ENCODE measurements at regions not wholly inside any gene's neighbourhood (a gene's known extent, or its start where the extent isn't known, plus 50 kb on each side); places are given as distances from the start of the nearest gene placed in this dataset.
"Not testable (repeated sequence)": the region's sequence is repeated elsewhere in the genome, so short reads cannot be mapped to it uniquely, and the experiment has no call there.

DNA sequence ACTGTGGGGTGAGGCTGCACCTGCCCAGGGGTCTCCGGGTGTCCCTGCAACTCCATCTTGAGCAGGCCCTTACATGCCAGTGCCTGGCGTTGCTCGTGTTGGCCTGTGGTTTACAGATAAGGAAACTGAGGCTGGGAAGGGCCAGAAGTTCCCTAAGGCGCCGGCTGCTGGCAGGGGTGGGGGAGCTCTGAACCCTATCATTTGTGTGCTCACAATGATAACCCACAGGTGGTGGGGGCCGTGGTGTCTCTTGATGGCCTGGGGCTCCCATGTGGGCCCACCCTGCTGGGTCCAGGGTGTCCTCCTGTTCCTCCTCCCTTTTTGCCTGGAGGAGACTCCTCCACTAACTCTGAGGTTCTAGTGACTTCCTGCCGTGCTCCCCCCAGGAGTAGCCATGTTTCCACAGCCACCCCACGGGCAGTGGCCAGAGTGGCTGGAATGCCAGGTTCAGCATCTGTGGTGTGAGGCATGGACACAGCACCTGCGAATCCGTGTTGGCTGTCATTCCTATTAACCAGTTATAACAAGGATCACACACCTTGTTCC, 174.3 kb downstream of the NPIPB11 start:
- DNase-seq; H3K4me3 Mint-ChIP-seq; H3K4me1 Mint-ChIP-seq (ENCODE audit: low read depth); H3K9me3 Mint-ChIP-seq; H3K27me3 Mint-ChIP-seq (ENCODE audit: low read depth); H3K36me3 Mint-ChIP-seq (ENCODE audit: low read depth); intact Hi-C loops (cut with micrococcal nuclease); H3K27ac Mint-ChIP-seq; CTCF ChIA-PET: not testable (repeated sequence)

DNA sequence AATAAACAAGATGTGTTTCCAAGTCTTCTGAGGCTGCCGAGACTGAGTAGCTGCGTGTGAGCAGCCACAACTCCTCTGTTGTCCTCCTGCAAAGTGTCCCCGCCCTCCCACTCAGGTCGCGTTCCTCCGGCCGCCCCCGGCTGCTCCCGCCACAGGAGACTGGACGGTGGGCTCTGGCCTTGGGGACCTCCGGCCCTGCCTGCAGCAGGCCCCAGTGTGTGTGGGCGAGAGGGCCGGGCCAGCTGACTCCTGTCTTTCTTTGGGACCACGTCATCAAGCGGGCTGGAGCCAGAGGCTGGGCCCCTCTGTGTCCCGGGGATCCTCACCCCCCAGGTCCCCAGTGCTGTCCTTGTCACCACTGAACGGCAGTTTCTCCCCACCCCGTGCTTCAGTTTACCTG, 175.3 kb downstream of the NPIPB11 start:
- Mint-ChIP-seq H3K4me3 (no peak overlapping the region), H3K27me3 (ENCODE audit: low read depth) (no peaks in the 10 kb centered on the region), H3K27ac (no peak overlapping the region), H3K9me3 (no peaks in the 10 kb centered on the region), H3K36me3 (ENCODE audit: low read depth) (no peaks in the 10 kb centered on the region), H3K4me1 (ENCODE audit: low read depth) (peaks cover 3% of the 10 kb centered on the region)
- intact Hi-C loops (cut with micrococcal nuclease), result no loop called here
- no peak for DNase-seq
- CTCF ChIA-PET, result no interaction called here

DNA sequence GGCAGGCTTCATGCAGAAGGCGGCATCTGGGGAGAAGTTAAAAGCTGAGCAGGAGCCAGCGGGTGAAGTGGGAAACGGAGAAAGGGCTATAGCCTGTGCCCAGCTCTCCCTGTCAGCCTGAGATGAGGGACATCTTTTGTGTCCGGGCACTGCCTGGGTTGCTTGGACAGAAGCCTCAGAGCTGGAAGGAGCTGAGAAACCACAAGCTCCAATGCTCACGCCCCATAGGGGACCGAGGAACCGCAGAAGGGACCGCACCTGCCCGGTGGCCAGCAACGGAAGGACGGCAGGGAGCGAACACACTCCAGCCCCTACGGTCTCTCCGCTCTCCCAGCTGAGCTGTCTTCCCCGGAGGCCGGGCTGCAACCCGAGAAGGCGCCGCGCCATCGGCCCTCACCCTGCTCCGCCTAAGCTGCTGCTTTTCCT, 175.8 kb downstream of the NPIPB11 start:
- CTCF ChIA-PET, result no interaction called here
- H3K36me3 Mint-ChIP-seq (ENCODE audit: low read depth), result no peaks in the 10 kb centered on the region
- no peak overlapping the region for H3K4me3 Mint-ChIP-seq
- H3K27me3 Mint-ChIP-seq (ENCODE audit: low read depth), result no peaks in the 10 kb centered on the region
- H3K4me1 Mint-ChIP-seq (ENCODE audit: low read depth), result peaks cover 3% of the 10 kb centered on the region
- H3K9me3 Mint-ChIP-seq, result no peaks in the 10 kb centered on the region
- no peak overlapping the region for H3K27ac Mint-ChIP-seq
- intact Hi-C loops (cut with micrococcal nuclease), result no loop called here
- no peak for DNase-seq

DNA sequence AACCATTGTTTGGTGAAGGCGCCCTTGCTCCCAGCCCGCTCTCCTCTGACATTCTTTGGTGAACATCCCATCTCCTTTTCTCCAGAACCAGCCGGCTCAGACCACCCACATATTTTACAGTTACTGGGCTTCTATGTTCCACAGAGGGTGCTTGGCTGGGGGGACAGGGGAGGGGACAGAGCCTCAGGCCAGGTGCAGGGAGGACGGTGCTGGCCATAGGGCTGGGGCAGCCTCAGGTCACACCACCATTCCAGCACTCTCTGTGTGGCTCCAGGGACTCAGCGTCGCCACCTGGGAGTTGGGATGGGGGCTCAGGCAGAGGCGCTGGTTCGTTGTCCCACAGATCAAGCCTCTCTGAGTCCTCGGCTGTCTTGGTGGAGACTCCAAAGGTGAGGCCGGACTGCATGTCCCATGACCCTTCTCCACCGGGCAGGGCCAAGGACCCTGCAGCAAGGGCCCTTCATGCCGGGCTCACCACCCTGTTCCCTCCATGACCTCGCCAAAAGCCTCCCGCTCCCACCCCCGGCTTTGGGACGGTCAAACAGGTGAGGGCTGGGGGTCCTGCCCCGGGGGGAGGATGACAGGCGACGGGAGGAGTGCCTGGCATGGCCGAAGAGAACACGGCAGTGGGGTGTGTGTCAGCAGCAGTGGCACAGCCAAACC, 176.4 kb downstream of the NPIPB11 start:
- H3K27me3 Mint-ChIP-seq (ENCODE audit: low read depth); H3K36me3 Mint-ChIP-seq (ENCODE audit: low read depth); DNase-seq; H3K4me1 Mint-ChIP-seq (ENCODE audit: low read depth); CTCF ChIA-PET; intact Hi-C loops (cut with micrococcal nuclease); H3K9me3 Mint-ChIP-seq; H3K4me3 Mint-ChIP-seq; H3K27ac Mint-ChIP-seq: not testable (repeated sequence)

DNA sequence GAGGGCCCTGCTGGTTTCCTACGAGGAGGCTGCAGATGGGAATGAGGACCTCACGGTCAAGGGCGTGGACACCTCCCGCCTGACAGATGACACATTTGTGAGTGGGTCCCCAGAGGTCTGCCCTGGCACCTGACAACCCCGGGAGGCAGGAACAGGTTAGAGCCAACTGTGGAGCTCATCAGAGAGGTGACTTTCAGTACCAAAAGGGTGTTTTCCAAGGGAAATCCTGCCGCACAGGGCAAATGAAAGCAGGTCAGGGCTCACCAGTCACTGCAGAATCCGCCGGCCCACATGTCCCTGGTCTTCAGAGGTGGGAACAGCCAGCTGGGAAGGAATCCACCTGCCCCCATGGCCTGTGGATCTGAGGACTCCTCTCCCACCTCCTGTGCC, 176.9 kb downstream of the NPIPB11 start:
- H3K4me3 Mint-ChIP-seq; H3K9me3 Mint-ChIP-seq; H3K27me3 Mint-ChIP-seq (ENCODE audit: low read depth); H3K27ac Mint-ChIP-seq; CTCF ChIA-PET; DNase-seq; H3K36me3 Mint-ChIP-seq (ENCODE audit: low read depth); H3K4me1 Mint-ChIP-seq (ENCODE audit: low read depth); intact Hi-C loops (cut with micrococcal nuclease): not testable (repeated sequence)

DNA sequence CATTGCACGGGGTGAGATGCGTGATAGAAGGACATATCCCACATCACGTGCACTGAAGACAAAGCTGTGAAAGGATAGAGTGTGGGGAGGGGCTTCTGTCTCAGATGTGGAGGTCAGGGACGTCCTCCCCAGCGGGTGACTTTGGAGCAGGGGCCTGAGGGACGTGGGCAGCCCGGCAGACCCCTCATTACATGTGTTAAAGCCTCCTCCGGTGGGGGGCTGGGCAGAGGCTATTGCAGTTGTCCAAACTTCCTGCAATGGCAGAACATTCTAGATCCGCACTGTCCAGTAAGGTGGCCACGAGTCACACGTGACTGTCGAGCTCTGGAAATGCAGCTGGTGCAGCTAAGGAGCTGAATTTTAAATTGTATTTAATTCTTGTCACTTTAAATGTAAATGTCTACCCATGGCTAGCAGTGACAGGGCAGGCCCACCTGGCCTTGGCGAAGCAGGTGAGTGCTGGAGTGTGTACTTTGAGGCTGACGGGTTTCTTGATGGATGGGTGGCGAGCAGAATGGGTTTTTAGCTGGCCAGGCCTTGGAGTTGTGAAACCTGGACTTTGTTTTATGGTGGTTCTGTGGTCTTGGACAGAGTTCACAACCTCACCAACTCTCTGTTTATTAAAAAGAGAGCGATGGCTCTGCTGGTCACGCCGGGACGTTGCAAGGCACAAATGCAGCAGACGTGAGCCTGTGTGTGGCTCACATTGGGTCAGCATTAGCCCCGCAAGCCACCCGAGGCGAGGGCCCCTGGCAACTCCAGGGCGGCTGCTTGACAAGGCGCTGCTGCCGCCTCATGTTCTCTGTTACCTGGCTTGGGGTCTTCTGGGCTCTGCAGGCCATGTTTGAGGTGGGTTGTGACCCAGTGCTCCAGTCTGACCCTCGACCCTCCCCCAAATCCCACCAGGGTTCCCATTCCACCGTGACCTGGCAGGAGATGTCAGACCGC, 177.6 kb downstream of the NPIPB11 start:
- CTCF ChIA-PET; H3K4me3 Mint-ChIP-seq; DNase-seq; H3K4me1 Mint-ChIP-seq (ENCODE audit: low read depth); H3K27me3 Mint-ChIP-seq (ENCODE audit: low read depth); H3K27ac Mint-ChIP-seq; intact Hi-C loops (cut with micrococcal nuclease); H3K9me3 Mint-ChIP-seq; H3K36me3 Mint-ChIP-seq (ENCODE audit: low read depth): not testable (repeated sequence)

DNA sequence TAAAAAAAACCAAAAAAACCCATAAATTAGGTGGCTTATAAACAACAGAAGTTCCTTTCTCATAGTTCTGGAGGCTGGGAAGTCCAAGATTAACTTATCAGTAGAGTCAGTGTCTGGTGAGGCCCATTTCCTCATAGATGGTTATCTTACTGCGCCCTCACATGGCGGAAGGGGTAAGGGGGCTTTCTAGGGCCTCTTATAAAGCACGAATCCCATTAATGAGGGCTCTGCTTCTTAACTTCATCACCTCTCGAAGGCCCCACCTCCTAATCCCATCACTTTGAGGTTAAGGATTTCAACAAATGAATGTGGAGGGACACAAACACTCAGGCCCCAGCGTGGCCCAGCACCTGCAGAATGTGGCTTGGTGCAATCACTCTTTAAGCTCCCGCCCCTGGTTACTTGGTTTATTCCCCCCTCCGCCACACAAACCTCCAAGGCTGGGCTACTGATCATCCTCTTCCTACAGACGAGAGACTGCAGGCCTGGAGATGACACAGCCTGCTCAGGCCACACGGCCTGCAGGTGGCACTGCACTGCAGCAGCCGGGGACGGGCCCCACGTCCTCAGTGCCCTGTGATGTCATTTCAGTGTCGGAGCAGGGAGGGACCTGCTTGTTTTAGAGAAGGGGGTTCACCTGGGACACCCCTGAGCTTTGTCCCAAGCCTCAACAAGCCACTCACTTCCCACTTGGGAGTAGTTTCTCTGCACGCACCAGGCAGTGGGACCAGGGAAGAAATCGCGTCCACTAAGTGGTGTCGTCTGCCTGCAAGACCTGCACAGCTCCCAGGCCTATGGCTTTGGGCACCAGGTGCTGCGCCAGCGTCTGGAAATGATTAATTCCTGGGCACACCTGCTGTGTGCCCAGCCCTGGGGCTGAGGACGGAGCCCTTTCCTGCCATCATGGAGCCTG, 178.5 kb downstream of the NPIPB11 start:
- H3K27me3 Mint-ChIP-seq (ENCODE audit: low read depth); H3K27ac Mint-ChIP-seq; H3K4me3 Mint-ChIP-seq; intact Hi-C loops (cut with micrococcal nuclease); H3K36me3 Mint-ChIP-seq (ENCODE audit: low read depth); CTCF ChIA-PET; H3K9me3 Mint-ChIP-seq: not testable (repeated sequence)
- H3K4me1 Mint-ChIP-seq (ENCODE audit: low read depth), result peaks cover 16% of the 10 kb centered on the region
- peak; percentile 74 for DNase-seq

DNA sequence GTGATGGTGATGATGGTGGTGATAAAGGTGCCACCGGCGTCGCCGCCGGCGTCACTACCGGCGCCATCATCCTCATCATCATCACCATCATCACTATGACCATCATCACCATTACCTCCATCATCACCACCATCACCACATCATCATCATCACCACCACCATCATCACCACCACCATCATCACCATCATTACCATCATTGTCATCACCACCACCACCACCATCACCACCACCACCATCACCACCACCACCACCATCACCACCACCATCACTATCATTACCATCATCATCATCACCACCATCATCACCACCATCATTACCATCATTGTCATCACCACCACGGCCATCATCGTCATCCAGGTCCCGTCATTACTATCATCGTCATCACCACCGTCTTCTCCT, 179.7 kb downstream of the NPIPB11 start:
- no peak for DNase-seq
- Mint-ChIP-seq H3K27me3 (ENCODE audit: low read depth) (no peaks in the 10 kb centered on the region), H3K4me1 (ENCODE audit: low read depth) (peaks cover 17% of the 10 kb centered on the region), H3K27ac (no peak overlapping the region), H3K4me3 (no peak overlapping the region), H3K9me3 (peaks cover 4% of the 10 kb centered on the region), H3K36me3 (ENCODE audit: low read depth) (peaks cover 2% of the 10 kb centered on the region)
- CTCF ChIA-PET, result no interaction called here
- intact Hi-C loops (cut with micrococcal nuclease), result no loop called here

DNA sequence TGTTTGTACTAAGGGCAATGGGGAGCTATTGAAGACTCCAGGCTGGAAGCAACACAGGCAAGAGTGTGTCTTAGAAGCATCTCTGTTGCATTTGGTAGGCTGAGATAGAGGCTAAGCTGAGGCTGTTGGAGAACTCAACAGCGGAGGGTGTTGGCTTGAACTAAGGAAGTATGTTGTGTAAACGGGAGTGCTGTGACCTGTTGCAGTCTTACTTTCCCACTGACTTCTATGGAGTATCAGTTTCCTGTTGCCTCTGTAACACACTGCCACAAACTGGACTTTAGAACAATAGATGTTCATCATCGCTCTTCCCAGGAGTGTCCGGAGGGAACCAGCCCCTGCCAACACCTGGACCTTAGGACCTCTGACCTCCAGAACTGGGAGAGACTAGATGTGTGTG, 181.8 kb downstream of the NPIPB11 start:
- intact Hi-C loops (cut with micrococcal nuclease); H3K9me3 Mint-ChIP-seq; H3K27ac Mint-ChIP-seq; DNase-seq; H3K36me3 Mint-ChIP-seq (ENCODE audit: low read depth); CTCF ChIA-PET; H3K27me3 Mint-ChIP-seq (ENCODE audit: low read depth); H3K4me3 Mint-ChIP-seq: not testable (repeated sequence)
- peaks cover 17% of the 10 kb centered on the region for H3K4me1 Mint-ChIP-seq (ENCODE audit: low read depth)

DNA sequence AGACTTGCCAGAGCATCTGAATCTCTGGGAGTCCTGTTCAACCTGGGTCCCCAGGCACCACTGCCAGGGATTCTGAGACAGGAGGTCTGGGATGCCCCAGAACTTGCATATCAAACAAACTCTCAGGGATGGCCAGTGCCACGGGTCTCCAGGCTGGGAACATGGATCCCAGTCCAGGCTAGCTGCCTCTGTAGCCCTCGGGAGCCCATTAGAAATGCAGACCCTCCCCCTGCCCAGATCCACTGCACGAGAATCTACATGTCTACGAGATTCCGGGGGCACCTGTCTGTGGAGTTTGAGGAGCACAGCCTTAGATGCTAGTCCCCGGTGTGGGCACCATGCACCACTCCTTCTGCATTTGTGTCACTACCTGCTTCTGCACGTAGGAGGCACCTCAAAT, 183.9 kb downstream of the NPIPB11 start:
- H3K9me3 Mint-ChIP-seq; DNase-seq; CTCF ChIA-PET; H3K4me3 Mint-ChIP-seq; H3K27me3 Mint-ChIP-seq (ENCODE audit: low read depth); intact Hi-C loops (cut with micrococcal nuclease); H3K27ac Mint-ChIP-seq: not testable (repeated sequence)
- Mint-ChIP-seq H3K36me3 (ENCODE audit: low read depth) (peaks cover 11% of the 10 kb centered on the region), H3K4me1 (ENCODE audit: low read depth) (peaks cover 14% of the 10 kb centered on the region)

DNA sequence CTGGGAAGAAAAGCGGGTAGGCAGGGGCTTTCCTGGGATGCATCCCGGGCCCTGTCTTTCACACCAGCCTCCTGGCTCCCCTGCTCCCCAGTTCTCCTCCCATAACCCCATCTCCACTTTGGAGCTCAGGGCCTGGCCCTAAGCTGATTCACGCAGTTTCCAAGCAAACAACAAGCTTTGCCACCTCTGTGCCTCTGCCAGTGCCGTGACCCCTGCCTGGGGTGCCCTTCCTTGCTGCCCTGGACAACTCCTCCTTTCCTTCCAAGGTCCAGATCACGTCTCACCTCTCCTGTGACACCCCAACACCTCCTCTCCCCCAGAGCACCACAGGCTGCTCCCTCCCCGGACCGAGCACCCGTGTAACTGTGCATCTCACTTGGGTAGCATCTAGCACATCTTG, 184.5 kb downstream of the NPIPB11 start:
- intact Hi-C loops (cut with micrococcal nuclease); DNase-seq; H3K27ac Mint-ChIP-seq; H3K9me3 Mint-ChIP-seq; H3K4me3 Mint-ChIP-seq; H3K27me3 Mint-ChIP-seq (ENCODE audit: low read depth); CTCF ChIA-PET: not testable (repeated sequence)
- Mint-ChIP-seq H3K36me3 (ENCODE audit: low read depth) (peaks cover 11% of the 10 kb centered on the region), H3K4me1 (ENCODE audit: low read depth) (peaks cover 14% of the 10 kb centered on the region)

DNA sequence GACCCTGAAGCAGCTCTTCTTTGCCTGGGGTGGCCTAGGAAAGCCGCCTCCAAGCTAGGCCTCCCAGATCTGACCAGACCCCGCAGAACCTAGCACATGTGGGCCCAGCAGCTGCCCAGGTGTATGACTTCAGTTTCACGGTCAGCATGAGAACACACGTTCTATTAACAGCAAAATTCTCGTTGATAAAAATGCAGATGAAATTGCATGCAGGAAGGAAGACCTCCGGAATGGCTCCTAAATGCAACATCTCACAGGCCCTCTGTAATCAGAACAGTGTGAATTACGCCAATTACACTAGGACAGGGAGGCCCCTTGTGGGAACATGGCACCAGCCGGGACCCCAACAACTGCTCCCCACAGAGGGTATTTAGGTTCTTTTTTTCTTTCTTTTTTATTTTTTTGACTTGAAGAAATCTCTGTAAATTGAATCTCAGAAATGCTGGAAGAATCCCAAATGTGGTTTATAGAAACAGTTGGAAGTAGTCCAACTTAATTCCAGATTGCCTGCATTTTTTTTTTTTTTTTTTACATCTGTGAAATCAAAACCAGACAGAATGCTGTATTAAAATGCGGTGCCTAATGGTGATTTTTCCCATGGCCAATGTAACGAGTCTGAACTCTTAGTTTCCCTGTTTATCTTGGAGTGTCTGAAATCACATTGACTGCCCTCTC, 185.1 kb downstream of the NPIPB11 start:
- H3K4me3 Mint-ChIP-seq; H3K27ac Mint-ChIP-seq; intact Hi-C loops (cut with micrococcal nuclease); H3K27me3 Mint-ChIP-seq (ENCODE audit: low read depth); CTCF ChIA-PET; DNase-seq; H3K9me3 Mint-ChIP-seq: not testable (repeated sequence)
- H3K4me1 Mint-ChIP-seq (ENCODE audit: low read depth), result peaks cover 14% of the 10 kb centered on the region
- peaks cover 11% of the 10 kb centered on the region for H3K36me3 Mint-ChIP-seq (ENCODE audit: low read depth)
